SU-DHL-6 (cell line): ENCODE measurements at regions not wholly inside any gene's neighbourhood (a gene's known extent, or its start where the extent isn't known, plus 50 kb on each side); places are given as distances from the start of the nearest gene placed in this dataset.
A peak's percentile ranks its signal among the peaks of the same experiment; 100 is the strongest.

ENCODE experiments used
- H2AFZ ChIP-seq: fragments of 200-600 bp; sonication (generic); 2 replicates; pipeline ENCODE4 v1.6.1; 2014; ENCODE audit warnings: low read depth, mild to moderate bottlenecking, moderate library complexity, mixed read lengths, antibody characterized with exemption, low read length; ENCODE audit not compliant: severe bottlenecking
- H3F3A ChIP-seq: fragments of 200-600 bp; shearing (Covaris generic); 2 replicates; pipeline ENCODE4 v1.6.0; 2016; ENCODE audit warnings: antibody characterized with exemption, mild to moderate bottlenecking; ENCODE audit not compliant: insufficient read depth
- H3K27ac ChIP-seq: fragments of 200-600 bp; sonication (generic); 2 replicates; pipeline ENCODE4 v1.5.1; 2016; ENCODE audit warnings: low read depth, mild to moderate bottlenecking, low read length, moderate library complexity, mixed read lengths
- H3K27me3 ChIP-seq: fragments of 200-600 bp; sonication (generic), shearing (Covaris generic); 2 replicates; pipeline ENCODE4 v1.6.0; 2014; ENCODE audit warnings: mild to moderate bottlenecking, low read length
- H3K36me3 ChIP-seq: fragments of 200-600 bp; sonication (generic); 2 replicates; pipeline ENCODE4 v1.6.1; 2014; ENCODE audit warnings: mild to moderate bottlenecking, low read length, mixed read lengths
- H3K4me2 ChIP-seq: fragments of 300-600, 200-600 bp; shearing (Covaris generic), sonication (generic); 2 replicates; pipeline ENCODE4 v1.6.0; 2014; ENCODE audit warnings: low read length, low read depth, mild to moderate bottlenecking; ENCODE audit not compliant: poor library complexity, severe bottlenecking
- H3K4me3 ChIP-seq: fragments of 200-600 bp; sonication (generic); 2 replicates; pipeline ENCODE4 v1.5.1; 2014; ENCODE audit warnings: antibody characterized with exemption, low read length, mild to moderate bottlenecking, mixed read lengths; ENCODE audit not compliant: insufficient read depth, poor library complexity, severe bottlenecking
- H3K79me2 ChIP-seq: fragments of 200-600 bp; sonication (generic); 2 replicates; pipeline ENCODE4 v1.6.1; 2014; ENCODE audit warnings: mild to moderate bottlenecking, low read length, moderate library complexity; ENCODE audit not compliant: insufficient read depth
- H3K9ac ChIP-seq: fragments of 200-600 bp; sonication (generic); 2 replicates; pipeline ENCODE4 v1.7.0; 2014; ENCODE audit warnings: mild to moderate bottlenecking, low read length
- H3K9me2 ChIP-seq: fragments of 200-600 bp; sonication (generic); replicated peaks from 2 replicates; pipeline ENCODE4 v1.6.1; 2014; ENCODE audit warnings: low read length; ENCODE audit not compliant: insufficient read depth
- H3K9me3 ChIP-seq: fragments of 200-600 bp; sonication (generic); 2 replicates; pipeline ENCODE4 v1.6.1; 2014; ENCODE audit warnings: low read length, mixed read lengths; ENCODE audit not compliant: insufficient read depth
- H4K20me1 ChIP-seq: fragments of 200-600 bp; sonication (generic); 2 replicates; pipeline ENCODE4 v1.6.1; 2014; ENCODE audit warnings: low read depth, mild to moderate bottlenecking, antibody characterized with exemption, low read length, moderate library complexity, mixed read lengths
- EZH2phosphoT487 ChIP-seq: fragments of 200-600 bp; sonication (generic), shearing (Covaris generic); conservative IDR thresholded peaks from 2 replicates; pipeline ENCODE4 v1.6.1; 2018; ENCODE audit warnings: mild to moderate bottlenecking, antibody characterized with exemption, low read length, moderate library complexity, mixed read lengths
- TF ChIP-seq, protein P1 (sequence below): fragments of 200-600 bp; sonication (generic); IDR thresholded peaks from one replicate; pipeline ENCODE4 v1.5.1; 2017; ENCODE audit warnings: antibody characterized with exemption, mild to moderate bottlenecking, low read length, moderate library complexity; ENCODE audit not compliant: insufficient read depth, poor library complexity, severe bottlenecking

DNA sequence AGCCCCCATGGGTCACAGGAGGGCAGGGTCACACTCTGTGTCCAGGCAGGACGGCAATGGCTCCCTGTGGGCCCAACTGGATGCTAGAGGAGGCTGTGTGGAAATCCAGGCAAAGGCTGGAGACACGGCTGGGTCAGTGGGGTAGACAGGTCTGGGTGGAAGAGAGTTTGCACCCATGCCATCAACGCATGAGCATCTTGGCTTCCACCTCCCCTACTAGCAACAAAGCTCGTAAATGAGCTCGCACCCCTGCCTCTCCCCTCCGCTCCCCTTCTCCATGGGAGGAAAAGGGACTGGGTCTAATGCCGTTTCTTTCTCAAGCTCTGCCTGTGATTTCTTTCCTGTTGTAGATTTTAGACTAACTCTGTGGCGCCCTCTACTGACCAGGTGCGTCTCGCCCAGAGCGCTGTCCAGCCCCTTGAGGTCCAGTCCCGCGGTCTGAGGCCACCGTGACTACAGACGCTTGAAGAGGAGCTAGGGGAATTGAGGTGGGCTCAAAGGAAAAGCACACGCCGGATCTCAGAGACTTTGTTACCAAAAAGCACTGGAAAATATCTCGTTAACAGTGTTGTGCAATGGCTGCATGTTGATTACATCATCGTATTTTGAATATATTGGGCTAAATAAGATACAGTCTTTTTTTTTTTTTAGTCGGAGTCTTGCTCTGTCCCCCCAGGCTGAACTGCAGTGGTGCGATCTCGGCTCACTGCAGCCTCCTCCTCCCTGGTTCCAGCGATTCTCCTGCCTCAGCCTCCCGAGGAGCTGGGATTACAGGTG lies 50.7 kb upstream of the USP29 start:
- Histone ChIP-seq H3K27me3 (no peaks in the 10 kb centered on the region), H3K9me2 (no peaks in the 10 kb centered on the region), H2AFZ (no peak overlapping the region), H3K9ac (no peak overlapping the region), H3K27ac (no peak overlapping the region), H3F3A (no peaks in the 10 kb centered on the region), H3K36me3 (no peaks in the 10 kb centered on the region), H4K20me1 (no peaks in the 10 kb centered on the region), H3K4me3 (no peak overlapping the region), H3K9me3 (no peaks in the 10 kb centered on the region), H3K79me2 (no peaks in the 10 kb centered on the region), H3K4me2 (no peak overlapping the region)
- no peak for TF ChIP-seq EZH2phosphoT487
- TF ChIP-seq, protein P1, sequence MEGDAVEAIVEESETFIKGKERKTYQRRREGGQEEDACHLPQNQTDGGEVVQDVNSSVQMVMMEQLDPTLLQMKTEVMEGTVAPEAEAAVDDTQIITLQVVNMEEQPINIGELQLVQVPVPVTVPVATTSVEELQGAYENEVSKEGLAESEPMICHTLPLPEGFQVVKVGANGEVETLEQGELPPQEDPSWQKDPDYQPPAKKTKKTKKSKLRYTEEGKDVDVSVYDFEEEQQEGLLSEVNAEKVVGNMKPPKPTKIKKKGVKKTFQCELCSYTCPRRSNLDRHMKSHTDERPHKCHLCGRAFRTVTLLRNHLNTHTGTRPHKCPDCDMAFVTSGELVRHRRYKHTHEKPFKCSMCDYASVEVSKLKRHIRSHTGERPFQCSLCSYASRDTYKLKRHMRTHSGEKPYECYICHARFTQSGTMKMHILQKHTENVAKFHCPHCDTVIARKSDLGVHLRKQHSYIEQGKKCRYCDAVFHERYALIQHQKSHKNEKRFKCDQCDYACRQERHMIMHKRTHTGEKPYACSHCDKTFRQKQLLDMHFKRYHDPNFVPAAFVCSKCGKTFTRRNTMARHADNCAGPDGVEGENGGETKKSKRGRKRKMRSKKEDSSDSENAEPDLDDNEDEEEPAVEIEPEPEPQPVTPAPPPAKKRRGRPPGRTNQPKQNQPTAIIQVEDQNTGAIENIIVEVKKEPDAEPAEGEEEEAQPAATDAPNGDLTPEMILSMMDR = peak; percentile 53
